HCT116 (cell line): ENCODE measurements at regions not wholly inside any gene's neighbourhood (a gene's known extent, or its start where the extent isn't known, plus 50 kb on each side); places are given as distances from the start of the nearest gene placed in this dataset.

Experiments used
- ATAC-seq: fragments of 200-7000 bp; cut with Tn5 transposase; 2 replicates; pipeline ENCODE4 v1.9.1; 2020; ENCODE audit warnings: mild to moderate bottlenecking, moderate library complexity
- BruUV-seq: library from RNA; stranded (reverse); fragments of 400-500 nt; replicated peaks from 2 replicates; lab custom pipeline; 2021; lab: Mats Ljungman, UMichigan
- CTCF ChIA-PET: fragments of 300-600 bp; sonication (Branson Sonifier 250); formaldehyde crosslinking; loops from one replicate; lab custom pipeline; 2021; ENCODE audit warnings: antibody characterized with exemption; lab: Charles Lee
- POLR2A ChIA-PET: fragments of 300-600, 350-600 bp; sonication (Branson Sonifier 250); formaldehyde crosslinking; loops from one replicate; lab custom pipeline; 2021; ENCODE audit warnings: antibody characterized with exemption; lab: Charles Lee
- RAD21 ChIA-PET, 2 experiments: fragments of 300-600 bp; sonication (Branson Sonifier 250); formaldehyde crosslinking; loops; one replicate each; lab custom pipeline; 2023; ENCODE audit warnings: low total read pairs in 2 of 2; ENCODE audit not compliant: uncharacterized antibody in 2 of 2, unreplicated experiment in 2 of 2, low non-redundant PET in 1 of 2; lab: Charles Lee
- DNase-seq: peaks from one replicate; pipeline ENCODE4 v3.0.0-alpha.2; 2010; ENCODE audit warnings: low read depth, low spot score
- H2AFZ ChIP-seq: fragments of 200-600 bp; shearing (Covaris generic), sonication (generic); 2 replicates; pipeline ENCODE4 v1.6.1; 2017; ENCODE audit warnings: low read depth, mixed run types, mixed read lengths, antibody characterized with exemption, low read length; ENCODE audit not compliant: poor library complexity, severe bottlenecking
- H3K27ac ChIP-seq: 2 replicates; pipeline ENCODE4 v1.5.1; 2012; ENCODE audit warnings: low read depth, low read length
- H3K27me3 ChIP-seq: fragments of 200-600 bp; sonication (generic); 2 replicates; pipeline ENCODE4 v1.6.1; 2016; ENCODE audit warnings: mixed run types, low read length, mixed read lengths; ENCODE audit not compliant: insufficient read depth
- H3K36me3 ChIP-seq, 2 experiments: fragments of 200-500 bp in 1 of 2; fragments of 200-600 bp in 1 of 2; sonication (Bioruptor generic) in 1 of 2; sonication (generic) in 1 of 2; 2 replicates each; pipeline versions ENCODE4 v1.5.1 to v1.6.1; 2014 to 2016; ENCODE audit warnings: low read length in 2 of 2, inconsistent platforms in 1 of 2, mixed read lengths in 1 of 2, mixed run types in 1 of 2; ENCODE audit not compliant: insufficient read depth in 2 of 2, control insufficient read depth in 1 of 2
- H3K4me1 ChIP-seq, 2 experiments: fragments of 200-600 bp in 1 of 2; sonication (generic) in 1 of 2; 2 replicates each; pipeline versions ENCODE4 v1.5.1 to v1.6.1; 2012 to 2017; ENCODE audit warnings: low read length in 2 of 2, inconsistent platforms in 1 of 2, mild to moderate bottlenecking in 1 of 2, mixed read lengths in 1 of 2, mixed run types in 1 of 2, moderate library complexity in 1 of 2; ENCODE audit not compliant: insufficient read depth in 2 of 2, control insufficient read depth in 1 of 2
- H3K4me2 ChIP-seq: fragments of 200-600 bp; sonication (generic); 2 replicates; pipeline ENCODE4 v1.6.1; 2017; ENCODE audit warnings: mixed run types, low read length, mixed read lengths
- H3K4me3 ChIP-seq, 2 experiments: fragments of 200-600 bp in 1 of 2; sonication (generic) in 1 of 2; replicated peaks in 1 of 2; 2 replicates each; pipeline ENCODE4 v1.5.1; 2011 to 2016; ENCODE audit warnings: low read length in 2 of 2, control low read depth in 1 of 2, low read depth in 1 of 2, mild to moderate bottlenecking in 1 of 2, mixed read lengths in 1 of 2, mixed run types in 1 of 2
- H3K79me2 ChIP-seq: fragments of 200-600 bp; sonication (generic); 2 replicates; pipeline ENCODE4 v1.6.1; 2017; ENCODE audit warnings: mild to moderate bottlenecking, mixed run types, low read length, moderate library complexity, mixed read lengths; ENCODE audit not compliant: insufficient read depth
- H3K9ac ChIP-seq: fragments of 200-600 bp; sonication (generic); 2 replicates; pipeline ENCODE4 v1.6.1; 2016; ENCODE audit warnings: low read length, mixed read lengths
- H3K9me2 ChIP-seq: fragments of 200-600 bp; sonication (generic), shearing (Covaris generic); 2 replicates; pipeline ENCODE4 v1.6.1; 2017; ENCODE audit warnings: mixed run types, mild to moderate bottlenecking, moderate library complexity; ENCODE audit not compliant: insufficient read depth
- H3K9me3 ChIP-seq, 2 experiments: fragments of 200-500 bp in 1 of 2; fragments of 200-600 bp in 1 of 2; sonication (Bioruptor generic) in 1 of 2; sonication (generic) in 1 of 2; 2 replicates each; pipeline ENCODE4 v1.6.1; 2014 to 2017; ENCODE audit warnings: low read length in 2 of 2, mixed read lengths in 2 of 2, inconsistent platforms in 1 of 2, low read depth in 1 of 2, mild to moderate bottlenecking in 1 of 2, mixed run types in 1 of 2, moderate library complexity in 1 of 2; ENCODE audit not compliant: control insufficient read depth in 1 of 2, insufficient read depth in 1 of 2
- H4K20me1 ChIP-seq: fragments of 200-600 bp; sonication (generic), shearing (Covaris generic); 2 replicates; pipeline ENCODE4 v1.6.1; 2017; ENCODE audit warnings: mixed run types, mild to moderate bottlenecking, moderate library complexity; ENCODE audit not compliant: insufficient read depth
- CEBPB ChIP-seq: IDR thresholded peaks from 2 replicates; pipeline ENCODE4 v1.6.1; 2012; ENCODE audit warnings: low read depth
- JUND ChIP-seq: IDR thresholded peaks from 2 replicates; pipeline ENCODE4 v1.6.1; 2012
- POLR2A ChIP-seq: IDR thresholded peaks from 2 replicates; pipeline ENCODE4 v1.7.0; 2011; ENCODE audit warnings: borderline replicate concordance; ENCODE audit not compliant: insufficient read depth, insufficient read length; ENCODE audit errors: extremely low read depth
- POLR2AphosphoS5 ChIP-seq: IDR thresholded peaks from 2 replicates; pipeline ENCODE4 v1.6.1; 2011; ENCODE audit warnings: mild to moderate bottlenecking, low read depth, low read length, moderate library complexity
- SIN3A ChIP-seq: IDR thresholded peaks from 2 replicates; pipeline ENCODE4 v1.6.1; 2012; ENCODE audit warnings: low read depth
- ZNF274 ChIP-seq: fragments of 200-500 bp; sonication (Bioruptor generic); IDR thresholded peaks from 2 replicates; pipeline ENCODE4 v1.6.1; 2014; ENCODE audit warnings: mild to moderate bottlenecking, low read depth, low read length, inconsistent platforms
- intact Hi-C: fragments of 100-400 bp; cut with micrococcal nuclease; formaldehyde crosslinking; loops from 2 replicates; pipeline ENCODE4 v1.10.0; 2022
- TF ChIP-seq, protein P1 (sequence below): IDR thresholded peaks from 2 replicates; pipeline ENCODE4 v1.6.1; 2012; ENCODE audit warnings: low read depth
- TF ChIP-seq, protein P2 (sequence below), 3 experiments: fragments of 200-600 bp in 1 of 3; sonication (generic) in 1 of 3; IDR thresholded peaks in 2 of 3; conservative IDR thresholded peaks in 1 of 3; 2 replicates each; pipeline ENCODE4 v1.5.1; 2012 to 2017; ENCODE audit warnings: low read depth in 2 of 3, low read length in 2 of 3, antibody characterized with exemption in 1 of 3, borderline replicate concordance in 1 of 3, control low read depth in 1 of 3, mild to moderate bottlenecking in 1 of 3, mixed read lengths in 1 of 3, mixed run types in 1 of 3, moderate library complexity in 1 of 3; ENCODE audit not compliant: insufficient read depth in 1 of 3

DNA sequence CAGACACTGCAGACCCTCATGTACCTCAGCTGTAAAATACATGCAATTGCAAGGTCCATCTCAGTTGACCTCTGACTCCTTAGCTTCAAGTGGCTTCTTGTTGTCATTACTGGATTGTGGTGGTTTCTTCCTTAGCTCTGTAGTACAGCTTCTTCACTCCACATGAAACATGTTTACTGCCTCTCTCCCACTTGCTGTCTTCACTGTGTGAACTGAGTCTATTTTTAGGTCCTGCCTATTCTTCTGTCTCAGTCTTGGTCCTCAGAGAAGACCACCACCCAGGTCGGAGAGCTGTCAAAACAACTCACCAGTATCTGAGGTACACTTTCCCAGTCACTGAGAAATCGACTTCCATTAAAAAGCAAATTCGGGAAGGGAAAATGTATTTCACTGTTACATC, 50.2 kb upstream of the EYA4 start:
- H3K4me1 ChIP-seq: no peaks in the 10 kb centered on the region
- no peaks in the 10 kb centered on the region for H3K9me3 ChIP-seq
- H3K4me2 ChIP-seq: no peak overlapping the region
- intact Hi-C loops: no loop called here
- CTCF ChIA-PET: no interaction called here
- BruUV-seq: no TSS peak
- POLR2A ChIA-PET: interaction anchor here (0.6 kb wide), 1 partner anchor 555 kb away, joined by 5 read pairs; no protein-coding TSS in a partner anchor
- no peaks in the 10 kb centered on the region for H4K20me1 ChIP-seq
- TF ChIP-seq SIN3A (no peak), JUND (no peak), POLR2A (no peak), POLR2AphosphoS5 (no peak)
- TF ChIP-seq, protein P1, sequence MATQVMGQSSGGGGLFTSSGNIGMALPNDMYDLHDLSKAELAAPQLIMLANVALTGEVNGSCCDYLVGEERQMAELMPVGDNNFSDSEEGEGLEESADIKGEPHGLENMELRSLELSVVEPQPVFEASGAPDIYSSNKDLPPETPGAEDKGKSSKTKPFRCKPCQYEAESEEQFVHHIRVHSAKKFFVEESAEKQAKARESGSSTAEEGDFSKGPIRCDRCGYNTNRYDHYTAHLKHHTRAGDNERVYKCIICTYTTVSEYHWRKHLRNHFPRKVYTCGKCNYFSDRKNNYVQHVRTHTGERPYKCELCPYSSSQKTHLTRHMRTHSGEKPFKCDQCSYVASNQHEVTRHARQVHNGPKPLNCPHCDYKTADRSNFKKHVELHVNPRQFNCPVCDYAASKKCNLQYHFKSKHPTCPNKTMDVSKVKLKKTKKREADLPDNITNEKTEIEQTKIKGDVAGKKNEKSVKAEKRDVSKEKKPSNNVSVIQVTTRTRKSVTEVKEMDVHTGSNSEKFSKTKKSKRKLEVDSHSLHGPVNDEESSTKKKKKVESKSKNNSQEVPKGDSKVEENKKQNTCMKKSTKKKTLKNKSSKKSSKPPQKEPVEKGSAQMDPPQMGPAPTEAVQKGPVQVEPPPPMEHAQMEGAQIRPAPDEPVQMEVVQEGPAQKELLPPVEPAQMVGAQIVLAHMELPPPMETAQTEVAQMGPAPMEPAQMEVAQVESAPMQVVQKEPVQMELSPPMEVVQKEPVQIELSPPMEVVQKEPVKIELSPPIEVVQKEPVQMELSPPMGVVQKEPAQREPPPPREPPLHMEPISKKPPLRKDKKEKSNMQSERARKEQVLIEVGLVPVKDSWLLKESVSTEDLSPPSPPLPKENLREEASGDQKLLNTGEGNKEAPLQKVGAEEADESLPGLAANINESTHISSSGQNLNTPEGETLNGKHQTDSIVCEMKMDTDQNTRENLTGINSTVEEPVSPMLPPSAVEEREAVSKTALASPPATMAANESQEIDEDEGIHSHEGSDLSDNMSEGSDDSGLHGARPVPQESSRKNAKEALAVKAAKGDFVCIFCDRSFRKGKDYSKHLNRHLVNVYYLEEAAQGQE: no peak
- TF ChIP-seq, all 23 proteins: peak for 0
- Histone ChIP-seq H3K9ac (no peak overlapping the region), H3K79me2 (no peaks in the 10 kb centered on the region), H3K36me3 (no peaks in the 10 kb centered on the region), H2AFZ (no peak overlapping the region), H3K4me3 (no peak overlapping the region), H3K9me2 (no peaks in the 10 kb centered on the region), H3K27me3 (peaks cover 20% of the 10 kb centered on the region), H3K27ac (no peak overlapping the region)
- RAD21 ChIA-PET: no interaction called here
- DNase-seq (no peak), ATAC-seq (no peak)

DNA sequence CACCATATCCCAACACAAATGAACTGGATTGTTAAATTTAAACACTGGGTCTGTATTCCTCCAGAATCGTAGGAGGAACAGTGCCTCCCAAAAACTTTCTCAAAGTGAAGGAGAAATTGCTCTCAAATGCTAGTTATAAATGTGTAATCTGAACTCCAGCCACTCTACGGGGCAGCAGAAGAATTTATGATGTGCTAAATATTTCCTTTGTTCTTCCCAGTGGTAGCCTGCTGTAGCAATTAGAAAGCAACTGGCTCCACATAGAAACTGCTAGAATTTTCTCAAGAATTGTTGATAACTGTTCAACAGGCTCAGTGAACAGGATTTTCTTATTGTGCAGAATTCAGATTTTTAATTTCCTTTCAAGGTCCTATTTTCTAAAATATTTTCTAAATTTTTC, 49.8 kb upstream of the EYA4 start:
- ATAC-seq (no peak), DNase-seq (no peak)
- no peak overlapping the region for H3K4me3 ChIP-seq
- no peaks in the 10 kb centered on the region for H3K9me2 ChIP-seq
- no TSS peak for BruUV-seq
- no peak overlapping the region for H3K9ac ChIP-seq
- no peak for TF ChIP-seq CEBPB
- no peak for TF ChIP-seq ZNF274
- TF ChIP-seq POLR2AphosphoS5: no peak
- TF ChIP-seq, protein P2, sequence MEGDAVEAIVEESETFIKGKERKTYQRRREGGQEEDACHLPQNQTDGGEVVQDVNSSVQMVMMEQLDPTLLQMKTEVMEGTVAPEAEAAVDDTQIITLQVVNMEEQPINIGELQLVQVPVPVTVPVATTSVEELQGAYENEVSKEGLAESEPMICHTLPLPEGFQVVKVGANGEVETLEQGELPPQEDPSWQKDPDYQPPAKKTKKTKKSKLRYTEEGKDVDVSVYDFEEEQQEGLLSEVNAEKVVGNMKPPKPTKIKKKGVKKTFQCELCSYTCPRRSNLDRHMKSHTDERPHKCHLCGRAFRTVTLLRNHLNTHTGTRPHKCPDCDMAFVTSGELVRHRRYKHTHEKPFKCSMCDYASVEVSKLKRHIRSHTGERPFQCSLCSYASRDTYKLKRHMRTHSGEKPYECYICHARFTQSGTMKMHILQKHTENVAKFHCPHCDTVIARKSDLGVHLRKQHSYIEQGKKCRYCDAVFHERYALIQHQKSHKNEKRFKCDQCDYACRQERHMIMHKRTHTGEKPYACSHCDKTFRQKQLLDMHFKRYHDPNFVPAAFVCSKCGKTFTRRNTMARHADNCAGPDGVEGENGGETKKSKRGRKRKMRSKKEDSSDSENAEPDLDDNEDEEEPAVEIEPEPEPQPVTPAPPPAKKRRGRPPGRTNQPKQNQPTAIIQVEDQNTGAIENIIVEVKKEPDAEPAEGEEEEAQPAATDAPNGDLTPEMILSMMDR (IDR thresholded peaks at IDR 0.05 in 2 of 3, conservative IDR thresholded peaks at IDR 0.05 in 1 of 3; ENCODE audit: borderline replicate concordance in 1 of 3, insufficient read depth in 1 of 3, low read depth in 2 of 3, low read length in 2 of 3): no peak
- H4K20me1 ChIP-seq: no peaks in the 10 kb centered on the region
- intact Hi-C loops: no loop called here
- H2AFZ ChIP-seq: no peak overlapping the region
- POLR2A ChIA-PET: no interaction called here
- H3K27ac ChIP-seq: no peak overlapping the region
- H3K27me3 ChIP-seq: peaks cover 20% of the 10 kb centered on the region
- CTCF ChIA-PET: interaction anchor here (1.4 kb wide), 2 partner anchors 228 to 320 kb away, joined by 5 to 6 read pairs; no protein-coding TSS in a partner anchor
- no peaks in the 10 kb centered on the region for H3K79me2 ChIP-seq
- no peak overlapping the region for H3K4me2 ChIP-seq
- no peaks in the 10 kb centered on the region for H3K4me1 ChIP-seq
- H3K36me3 ChIP-seq: no peaks in the 10 kb centered on the region
- no peaks in the 10 kb centered on the region for H3K9me3 ChIP-seq
- RAD21 ChIA-PET: interaction anchor here (0.6 kb wide), 2 partner anchors 360 to 906 kb away, joined by 3 read pairs; no protein-coding TSS in a partner anchor
